SK-N-SH (cell line): ENCODE measurements at regions not wholly inside any gene's neighbourhood (a gene's known extent, or its start where the extent isn't known, plus 50 kb on each side); places are given as distances from the start of the nearest gene placed in this dataset.
A peak's percentile ranks its signal among the peaks of the same experiment; 100 is the strongest.

Experiments used
- CTCF ChIA-PET: fragments of 300-600, 350-600 bp; formaldehyde crosslinking; extraction: SDS; loops from one replicate; lab custom pipeline; 2021; lab: Yijun Ruan, JAX
- POLR2A ChIA-PET: fragments of 350-600 bp; sonication (Branson Sonifier 250); formaldehyde crosslinking; extraction: SDS; loops from one replicate; lab custom pipeline; 2020; ENCODE audit warnings: antibody characterized with exemption, inconsistent platforms; lab: Yijun Ruan, JAX
- DNase-seq: peaks from one replicate; pipeline ENCODE4 v3.0.0; 2012
- H2AFZ ChIP-seq: fragments of 200-600 bp; sonication (generic); 2 replicates; pipeline ENCODE4 v1.8.1; 2016; ENCODE audit warnings: antibody characterized with exemption, mild to moderate bottlenecking, low read depth
- H3F3A ChIP-seq: fragments of 200-600 bp; sonication (generic); replicated peaks from 2 replicates; pipeline ENCODE3; 2016; ENCODE audit warnings: antibody characterized with exemption, mild to moderate bottlenecking; ENCODE audit not compliant: insufficient read depth
- H3K27ac ChIP-seq, 2 experiments: fragments of 200-500 bp in 1 of 2; fragments of 200-600 bp in 1 of 2; sonication (Bioruptor generic) in 1 of 2; sonication (generic), shearing (Covaris generic) in 1 of 2; 2 replicates each; pipeline versions ENCODE4 v1.5.1 to v1.6.1; 2014 to 2016; ENCODE audit warnings: low read depth in 2 of 2, inconsistent platforms in 1 of 2, low read length in 1 of 2, mild to moderate bottlenecking in 1 of 2, mixed read lengths in 1 of 2
- H3K27me3 ChIP-seq: fragments of 200-600 bp; sonication (generic), shearing (Covaris generic); 2 replicates; pipeline ENCODE4 v1.6.1; 2016; ENCODE audit warnings: mixed run types; ENCODE audit not compliant: insufficient read depth
- H3K36me3 ChIP-seq, 2 experiments: fragments of 200-500 bp in 1 of 2; fragments of 200-600 bp in 1 of 2; sonication (Bioruptor generic) in 1 of 2; sonication (generic) in 1 of 2; replicated peaks in 1 of 2; 2 replicates each; pipeline versions ENCODE3 to v1.5.1; 2014 to 2016; ENCODE audit warnings: low read length in 1 of 2, mild to moderate bottlenecking in 1 of 2; ENCODE audit not compliant: insufficient read depth in 2 of 2, control insufficient read depth in 1 of 2
- H3K4me1 ChIP-seq, 2 experiments: fragments of 200-500 bp in 1 of 2; fragments of 200-600 bp in 1 of 2; sonication (Bioruptor generic) in 1 of 2; sonication (generic), shearing (Covaris generic) in 1 of 2; 2 replicates each; pipeline versions ENCODE4 v1.5.1 to v1.6.1; 2014 to 2016; ENCODE audit warnings: low read depth in 1 of 2, low read length in 1 of 2, mixed run types in 1 of 2; ENCODE audit not compliant: insufficient read depth in 2 of 2, control insufficient read depth in 1 of 2
- H3K4me2 ChIP-seq: fragments of 200-600 bp; sonication (generic), shearing (Covaris generic); 2 replicates; pipeline ENCODE4 v1.6.1; 2017; ENCODE audit warnings: mixed run types
- H3K4me3 ChIP-seq, 2 experiments: fragments of 200-500 bp in 1 of 2; fragments of 200-600 bp in 1 of 2; sonication (Bioruptor generic) in 1 of 2; sonication (generic), shearing (Covaris generic) in 1 of 2; 2 replicates each; pipeline versions ENCODE4 v1.5.1 to v1.8.1; 2014 to 2016; ENCODE audit warnings: low read depth in 2 of 2, inconsistent platforms in 1 of 2, low read length in 1 of 2, mild to moderate bottlenecking in 1 of 2, mixed read lengths in 1 of 2, moderate library complexity in 1 of 2
- H3K79me2 ChIP-seq: fragments of 200-600 bp; sonication (generic); 2 replicates; pipeline ENCODE4 v1.8.1; 2017; ENCODE audit warnings: mild to moderate bottlenecking; ENCODE audit not compliant: insufficient read depth
- H3K9ac ChIP-seq: fragments of 200-600 bp; sonication (generic); 2 replicates; pipeline ENCODE4 v1.6.1; 2017; ENCODE audit warnings: mixed run types
- H3K9me2 ChIP-seq: fragments of 200-600 bp; sonication (generic); 2 replicates; pipeline ENCODE4 v1.6.1; 2017; ENCODE audit warnings: mixed run types
- H3K9me3 ChIP-seq: fragments of 200-600 bp; sonication (generic); 2 replicates; pipeline ENCODE4 v1.6.1; 2017; ENCODE audit warnings: mixed run types, mild to moderate bottlenecking, moderate library complexity
- H4K20me1 ChIP-seq: fragments of 200-600 bp; sonication (generic); 2 replicates; pipeline ENCODE4 v1.6.1; 2017; ENCODE audit warnings: mild to moderate bottlenecking, mixed run types; ENCODE audit not compliant: insufficient read depth
- ELF1 ChIP-seq: IDR thresholded peaks from 2 replicates; pipeline ENCODE4 v1.4.0; 2012
- EP300 ChIP-seq, 2 experiments: IDR thresholded peaks; 2 replicates each; pipeline versions ENCODE4 v1.4.0 to v1.6.1; 2012; ENCODE audit warnings: borderline replicate concordance in 1 of 2, low read depth in 1 of 2, low read length in 1 of 2
- FOSL2 ChIP-seq: IDR thresholded peaks from 2 replicates; pipeline ENCODE4 v1.4.0; 2012; ENCODE audit warnings: low read depth, mild to moderate bottlenecking, moderate library complexity, borderline replicate concordance
- GABPA ChIP-seq: IDR thresholded peaks from 2 replicates; pipeline ENCODE4 v1.4.0; 2012; ENCODE audit warnings: low read depth, mild to moderate bottlenecking
- GATA2 ChIP-seq: sonication (generic); formaldehyde crosslinking; IDR thresholded peaks from 2 replicates; pipeline ENCODE4 v1.5.0; 2020; ENCODE audit warnings: mild to moderate bottlenecking, missing genetic modification reagents
- NFIC ChIP-seq: IDR thresholded peaks from 2 replicates; pipeline ENCODE4 v1.4.0; 2012; ENCODE audit warnings: borderline replicate concordance
- RAD21 ChIP-seq: IDR thresholded peaks from 2 replicates; pipeline ENCODE4 v1.6.1; 2012; ENCODE audit warnings: mild to moderate bottlenecking, low read length
- RCOR1 ChIP-seq: fragments of 150-350 bp; IDR thresholded peaks from 2 replicates; pipeline ENCODE4 v1.6.1; 2017; ENCODE audit warnings: antibody characterized with exemption, low read length
- RFX5 ChIP-seq: IDR thresholded peaks from 2 replicates; pipeline ENCODE4 v1.6.1; 2012; ENCODE audit warnings: mild to moderate bottlenecking, improper control_type of control experiment, low read length
- SIN3A ChIP-seq: IDR thresholded peaks from 2 replicates; pipeline ENCODE4 v1.6.1; 2012; ENCODE audit warnings: low read depth, mild to moderate bottlenecking, low read length, moderate library complexity, borderline replicate concordance
- SMC3 ChIP-seq: IDR thresholded peaks from 2 replicates; pipeline ENCODE4 v1.6.1; 2012; ENCODE audit warnings: low read depth, low read length, improper control_type of control experiment
- TCF12 ChIP-seq: IDR thresholded peaks from 2 replicates; pipeline ENCODE4 v1.4.0; 2012
- USF1 ChIP-seq: IDR thresholded peaks from 2 replicates; pipeline ENCODE4 v1.4.0; 2012; ENCODE audit warnings: low read depth, borderline replicate concordance
- YY1 ChIP-seq: IDR thresholded peaks from 2 replicates; pipeline ENCODE4 v1.4.0; 2012; ENCODE audit warnings: low read depth, mild to moderate bottlenecking
- WGBS: methylation state at CpG from one replicate; pipeline ENCODE4 v1.1.6; 2017; ENCODE audit warnings: low lambda C conversion rate; 5-methylcytosine and 5-hydroxymethylcytosine counted together
- TF ChIP-seq, protein P1 (sequence below): fragments of 200-600 bp; sonication (generic); IDR thresholded peaks from 2 replicates; pipeline ENCODE4 v1.6.1; 2017; ENCODE audit warnings: antibody characterized with exemption, mild to moderate bottlenecking, moderate library complexity
- TF ChIP-seq, protein P2 (sequence below): IDR thresholded peaks from 2 replicates; pipeline ENCODE4 v1.4.0; 2012; ENCODE audit warnings: low read depth, borderline replicate concordance

DNA sequence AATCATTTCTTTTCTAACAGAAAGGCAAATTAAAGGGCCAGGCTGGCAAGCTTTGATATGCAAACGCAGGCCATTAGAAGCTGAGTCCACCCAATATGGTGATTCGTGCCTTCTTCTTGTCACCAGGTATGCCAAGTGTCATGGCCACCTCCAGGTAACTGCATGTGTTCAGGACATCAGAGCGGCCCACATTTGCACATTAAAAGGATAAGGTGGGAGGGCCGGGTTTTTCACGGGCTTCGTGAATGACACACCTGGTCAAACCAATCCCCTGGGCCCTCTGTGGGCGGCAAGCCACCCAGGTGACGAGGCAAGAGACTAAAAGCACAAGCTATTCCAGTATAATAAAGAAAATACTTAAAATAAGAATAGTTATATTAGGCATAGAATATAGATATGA lies 75.9 kb upstream of the TSPAN11 start:
- H3K4me2 ChIP-seq, result no peak overlapping the region
- H3K27me3 ChIP-seq, result no peaks in the 10 kb centered on the region
- H2AFZ ChIP-seq, result no peak overlapping the region
- H3K9ac ChIP-seq, result no peak overlapping the region
- no peak overlapping the region for H3K4me3 ChIP-seq
- H3K4me1 ChIP-seq, result no peaks in the 10 kb centered on the region; a peak in 1 of 4 replicates
- H3F3A ChIP-seq, result peaks cover 6% of the 10 kb centered on the region
- no peaks in the 10 kb centered on the region for H3K9me3 ChIP-seq
- ChIA-PET POLR2A (interaction anchor here (1.2 kb wide), 1 partner anchor 139 kb away, joined by 4 read pairs; no protein-coding TSS in a partner anchor), CTCF (interaction anchor here (0.6 to 16.8 kb wide), 24 partner anchors 9 to 421 kb away, joined by 3 to 442 read pairs (median 6); partner anchors contain the start of gene TSPAN11)
- 22% methylated on average over 8 of the region's 8 CpGs for WGBS
- TF ChIP-seq GATA2 (no peak), FOSL2 (no peak), RCOR1 (no peak), SIN3A (no peak)
- H4K20me1 ChIP-seq, result no peaks in the 10 kb centered on the region
- no peaks in the 10 kb centered on the region for H3K9me2 ChIP-seq
- DNase-seq, result no peak
- H3K27ac ChIP-seq, result no peak overlapping the region
- no peaks in the 10 kb centered on the region for H3K36me3 ChIP-seq
- H3K79me2 ChIP-seq, result no peaks in the 10 kb centered on the region

GRCh38 chr12:30847259-30847658 lies 79.3 kb upstream of the TSPAN11 start:
- H3K4me1 ChIP-seq, result no peaks in the 10 kb centered on the region; a peak in 1 of 4 replicates
- no peak overlapping the region for H3K27ac ChIP-seq
- H2AFZ ChIP-seq, result no peak overlapping the region
- no peaks in the 10 kb centered on the region for H3K79me2 ChIP-seq
- H3K36me3 ChIP-seq, result no peaks in the 10 kb centered on the region
- CTCF ChIA-PET, result interaction anchor here (0.8 to 16.8 kb wide), 39 partner anchors 9 to 1300 kb away, joined by 3 to 442 read pairs (median 4); no protein-coding TSS in a partner anchor
- 12% methylated on average over 3 of the region's 3 CpGs for WGBS
- peak; percentile 69 for TF ChIP-seq RCOR1
- TF ChIP-seq, protein P1, sequence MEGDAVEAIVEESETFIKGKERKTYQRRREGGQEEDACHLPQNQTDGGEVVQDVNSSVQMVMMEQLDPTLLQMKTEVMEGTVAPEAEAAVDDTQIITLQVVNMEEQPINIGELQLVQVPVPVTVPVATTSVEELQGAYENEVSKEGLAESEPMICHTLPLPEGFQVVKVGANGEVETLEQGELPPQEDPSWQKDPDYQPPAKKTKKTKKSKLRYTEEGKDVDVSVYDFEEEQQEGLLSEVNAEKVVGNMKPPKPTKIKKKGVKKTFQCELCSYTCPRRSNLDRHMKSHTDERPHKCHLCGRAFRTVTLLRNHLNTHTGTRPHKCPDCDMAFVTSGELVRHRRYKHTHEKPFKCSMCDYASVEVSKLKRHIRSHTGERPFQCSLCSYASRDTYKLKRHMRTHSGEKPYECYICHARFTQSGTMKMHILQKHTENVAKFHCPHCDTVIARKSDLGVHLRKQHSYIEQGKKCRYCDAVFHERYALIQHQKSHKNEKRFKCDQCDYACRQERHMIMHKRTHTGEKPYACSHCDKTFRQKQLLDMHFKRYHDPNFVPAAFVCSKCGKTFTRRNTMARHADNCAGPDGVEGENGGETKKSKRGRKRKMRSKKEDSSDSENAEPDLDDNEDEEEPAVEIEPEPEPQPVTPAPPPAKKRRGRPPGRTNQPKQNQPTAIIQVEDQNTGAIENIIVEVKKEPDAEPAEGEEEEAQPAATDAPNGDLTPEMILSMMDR, result peak; percentile 90
- peak; percentile 89 for TF ChIP-seq RAD21
- no peak for TF ChIP-seq YY1
- TF ChIP-seq RFX5, result no peak
- peak; percentile 69 for TF ChIP-seq SMC3
- no peak for TF ChIP-seq SIN3A
- H3K27me3 ChIP-seq, result no peaks in the 10 kb centered on the region
- no peak overlapping the region for H3K4me2 ChIP-seq
- DNase-seq, result peak; percentile 44
- H4K20me1 ChIP-seq, result no peaks in the 10 kb centered on the region
- H3F3A ChIP-seq, result peaks cover 6% of the 10 kb centered on the region
- H3K9ac ChIP-seq, result no peak overlapping the region
- POLR2A ChIA-PET, result no interaction called here
- H3K4me3 ChIP-seq, result peak overlapping the region in 1 of 2 experiments; percentile 25; a peak in 1 of 4 replicates
- H3K9me2 ChIP-seq, result no peaks in the 10 kb centered on the region
- no peaks in the 10 kb centered on the region for H3K9me3 ChIP-seq

DNA sequence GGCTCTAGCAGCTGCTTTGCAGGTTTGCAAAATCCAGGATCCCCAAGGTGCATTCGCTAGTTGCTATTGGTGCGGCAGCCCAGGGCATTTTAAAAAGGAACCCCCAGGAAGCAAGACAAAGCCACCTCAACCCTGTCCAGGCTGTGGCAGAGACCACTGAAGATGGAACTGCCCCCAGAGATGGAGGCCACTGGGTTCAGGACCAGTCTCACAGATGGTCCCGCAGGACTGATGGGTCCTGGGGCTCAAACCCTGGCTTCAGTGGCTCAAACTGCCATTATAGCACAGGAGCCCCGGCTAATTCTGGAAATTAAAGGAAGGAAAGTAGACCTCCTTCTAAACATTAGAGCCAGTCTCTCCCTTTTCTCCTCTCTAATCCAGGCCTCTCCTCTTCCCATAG lies 79.8 kb upstream of the TSPAN11 start:
- H4K20me1 ChIP-seq, result no peaks in the 10 kb centered on the region
- no peaks in the 10 kb centered on the region for H3K36me3 ChIP-seq
- H3K4me3 ChIP-seq, result no peak overlapping the region
- H3K9ac ChIP-seq, result no peak overlapping the region
- no peaks in the 10 kb centered on the region for H3K79me2 ChIP-seq
- no peak overlapping the region for H2AFZ ChIP-seq
- DNase-seq, result no peak
- no peaks in the 10 kb centered on the region; a peak in 1 of 4 replicates for H3K4me1 ChIP-seq
- CTCF ChIA-PET, result interaction anchor here (0.8 to 16.8 kb wide), 31 partner anchors 8 to 1299 kb away, joined by 3 to 442 read pairs (median 4); no protein-coding TSS in a partner anchor
- POLR2A ChIA-PET, result no interaction called here
- H3K9me2 ChIP-seq, result no peaks in the 10 kb centered on the region
- peaks cover 6% of the 10 kb centered on the region for H3F3A ChIP-seq
- no peak overlapping the region for H3K4me2 ChIP-seq
- no peaks in the 10 kb centered on the region for H3K27me3 ChIP-seq
- 41% methylated on average over 3 of the region's 4 CpGs for WGBS
- no peaks in the 10 kb centered on the region for H3K9me3 ChIP-seq
- no peak overlapping the region for H3K27ac ChIP-seq
- no peak for TF ChIP-seq SMC3
- no peak for TF ChIP-seq RAD21
- TF ChIP-seq ELF1, result no peak
- no peak for TF ChIP-seq TCF12
- TF ChIP-seq EP300 (IDR thresholded peaks at IDR 0.05; ENCODE audit: borderline replicate concordance in 1 of 2, low read depth in 1 of 2, low read length in 1 of 2), result no peak
- TF ChIP-seq USF1, result no peak
- TF ChIP-seq, protein P1, result no peak
- TF ChIP-seq, protein P2, sequence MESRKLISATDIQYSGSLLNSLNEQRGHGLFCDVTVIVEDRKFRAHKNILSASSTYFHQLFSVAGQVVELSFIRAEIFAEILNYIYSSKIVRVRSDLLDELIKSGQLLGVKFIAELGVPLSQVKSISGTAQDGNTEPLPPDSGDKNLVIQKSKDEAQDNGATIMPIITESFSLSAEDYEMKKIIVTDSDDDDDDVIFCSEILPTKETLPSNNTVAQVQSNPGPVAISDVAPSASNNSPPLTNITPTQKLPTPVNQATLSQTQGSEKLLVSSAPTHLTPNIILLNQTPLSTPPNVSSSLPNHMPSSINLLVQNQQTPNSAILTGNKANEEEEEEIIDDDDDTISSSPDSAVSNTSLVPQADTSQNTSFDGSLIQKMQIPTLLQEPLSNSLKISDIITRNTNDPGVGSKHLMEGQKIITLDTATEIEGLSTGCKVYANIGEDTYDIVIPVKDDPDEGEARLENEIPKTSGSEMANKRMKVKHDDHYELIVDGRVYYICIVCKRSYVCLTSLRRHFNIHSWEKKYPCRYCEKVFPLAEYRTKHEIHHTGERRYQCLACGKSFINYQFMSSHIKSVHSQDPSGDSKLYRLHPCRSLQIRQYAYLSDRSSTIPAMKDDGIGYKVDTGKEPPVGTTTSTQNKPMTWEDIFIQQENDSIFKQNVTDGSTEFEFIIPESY, result no peak
- no peak for TF ChIP-seq NFIC
- TF ChIP-seq GABPA, result no peak
